Neural cell (in vitro differentiated cells): ENCODE measurements at regions not wholly inside any gene's neighbourhood (a gene's known extent, or its start where the extent isn't known, plus 50 kb on each side); places are given as distances from the start of the nearest gene placed in this dataset.

ENCODE experiments used
- EZH2 ChIP-seq: fragments of 200-600, 300-800 bp; shearing (Covaris generic), sonication (generic); IDR thresholded peaks from 2 replicates; pipeline ENCODE4 v1.6.1; 2014; ENCODE audit warnings: antibody characterized with exemption, low read length, borderline replicate concordance, mild to moderate bottlenecking; ENCODE audit not compliant: insufficient read depth, poor library complexity, severe bottlenecking
- MXI1 ChIP-seq: fragments of 450-650 bp; conservative IDR thresholded peaks from 2 replicates; pipeline ENCODE4 v1.6.1; 2014; ENCODE audit warnings: antibody characterized with exemption, mild to moderate bottlenecking; ENCODE audit not compliant: poor library complexity, severe bottlenecking
- POLR2AphosphoS5 ChIP-seq: IDR thresholded peaks from 2 replicates; pipeline ENCODE4 v1.6.1; 2012
- RAD21 ChIP-seq: fragments of 450-650 bp; conservative IDR thresholded peaks from 2 replicates; pipeline ENCODE4 v1.6.1; 2014; ENCODE audit warnings: antibody characterized with exemption, mild to moderate bottlenecking, moderate library complexity
- TAF1 ChIP-seq: IDR thresholded peaks from 2 replicates; pipeline ENCODE4 v1.6.1; 2012; ENCODE audit warnings: low read depth
- TF ChIP-seq, protein P1 (sequence below): fragments of 450-650 bp; IDR thresholded peaks from 2 replicates; pipeline ENCODE4 v1.5.1; 2014; ENCODE audit warnings: antibody characterized with exemption, mild to moderate bottlenecking, moderate library complexity; ENCODE audit not compliant: poor library complexity, severe bottlenecking

DNA sequence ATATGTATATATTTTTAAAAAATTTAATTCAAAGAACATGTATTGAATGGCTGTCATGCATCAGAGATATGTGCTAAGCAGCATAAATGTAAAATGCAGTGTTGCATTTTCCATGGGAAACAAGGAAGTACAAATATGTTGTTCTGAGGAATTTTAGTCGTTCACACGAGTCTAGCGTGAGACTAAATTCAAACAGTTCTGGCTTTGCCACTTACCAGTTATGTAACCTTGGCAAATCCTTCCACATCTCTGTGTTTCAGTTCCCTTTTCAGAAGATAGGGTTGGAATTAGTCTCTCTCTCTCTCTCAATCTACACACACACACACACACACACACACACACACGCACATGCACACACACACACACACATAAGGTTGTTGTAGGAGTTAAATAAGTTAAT, 305.4 kb downstream of the UTRN start:
- TF ChIP-seq RAD21 (no peak), TAF1 (no peak), EZH2 (no peak), MXI1 (no peak), POLR2AphosphoS5 (no peak)
- TF ChIP-seq, protein P1, sequence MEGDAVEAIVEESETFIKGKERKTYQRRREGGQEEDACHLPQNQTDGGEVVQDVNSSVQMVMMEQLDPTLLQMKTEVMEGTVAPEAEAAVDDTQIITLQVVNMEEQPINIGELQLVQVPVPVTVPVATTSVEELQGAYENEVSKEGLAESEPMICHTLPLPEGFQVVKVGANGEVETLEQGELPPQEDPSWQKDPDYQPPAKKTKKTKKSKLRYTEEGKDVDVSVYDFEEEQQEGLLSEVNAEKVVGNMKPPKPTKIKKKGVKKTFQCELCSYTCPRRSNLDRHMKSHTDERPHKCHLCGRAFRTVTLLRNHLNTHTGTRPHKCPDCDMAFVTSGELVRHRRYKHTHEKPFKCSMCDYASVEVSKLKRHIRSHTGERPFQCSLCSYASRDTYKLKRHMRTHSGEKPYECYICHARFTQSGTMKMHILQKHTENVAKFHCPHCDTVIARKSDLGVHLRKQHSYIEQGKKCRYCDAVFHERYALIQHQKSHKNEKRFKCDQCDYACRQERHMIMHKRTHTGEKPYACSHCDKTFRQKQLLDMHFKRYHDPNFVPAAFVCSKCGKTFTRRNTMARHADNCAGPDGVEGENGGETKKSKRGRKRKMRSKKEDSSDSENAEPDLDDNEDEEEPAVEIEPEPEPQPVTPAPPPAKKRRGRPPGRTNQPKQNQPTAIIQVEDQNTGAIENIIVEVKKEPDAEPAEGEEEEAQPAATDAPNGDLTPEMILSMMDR: no peak
